ENCODE measurements at regions not wholly inside any gene's neighbourhood (a gene's known extent, or its start where the extent isn't known, plus 50 kb on each side); places are given as distances from the start of the nearest gene placed in this dataset.
"Not testable (repeated sequence)": the region's sequence is repeated elsewhere in the genome, so short reads cannot be mapped to it uniquely, and the experiment has no call there.

GRCh38 chr4:81590596-81590995 is 118.9 kb upstream of the RASGEF1B start:
- Histone ChIP-seq H3K4me3 (no peak overlapping the region), H3K9me3 (replicated peaks in 1 of 3) (no peaks in the 10 kb centered on the region), H3K27me3 (no peaks in the 10 kb centered on the region), H3K27ac (no peak overlapping the region), H3K4me1 (replicated peaks in 1 of 2) (no peaks in the 10 kb centered on the region), H3K36me3 (replicated peaks in 1 of 2) (no peaks in the 10 kb centered on the region)
- TF ChIP-seq CTCF (IDR thresholded peaks at IDR 0.05) (no peak), POLR2A (IDR thresholded peaks at IDR 0.05) (no peak)
- intact Hi-C loops (cut with DNase I): no loop called here
- WGBS, 4 donors: 84 to 93% (median 86%) methylated on average over 1 of the region's 1 CpG
- no peak for DNase-seq

- Histone ChIP-seq H3K4me1 (replicated peaks in 1 of 2) (no peaks in the 10 kb centered on the region), H3K27me3 (no peaks in the 10 kb centered on the region), H3K36me3 (replicated peaks in 1 of 2) (no peaks in the 10 kb centered on the region), H3K9me3 (replicated peaks in 1 of 3) (no peaks in the 10 kb centered on the region), H3K4me3 (no peak overlapping the region), H3K27ac (no peak overlapping the region)
- no peak for TF ChIP-seq POLR2A (IDR thresholded peaks at IDR 0.05)
- TF ChIP-seq CTCF (IDR thresholded peaks at IDR 0.05): no peak
- intact Hi-C loops (cut with DNase I): no loop called here
- WGBS, 4 donors: 83 to 89% (median 87%) methylated on average over 1 of the region's 1 CpG
- no peak for DNase-seq
These were observed 117.6 kb upstream of the RASGEF1B start for GRCh38 chr4:81589262-81589661.

- TF ChIP-seq CTCF (IDR thresholded peaks at IDR 0.05): no peak
- no peak for TF ChIP-seq POLR2A (IDR thresholded peaks at IDR 0.05)
These were observed 115.0 kb upstream of the RASGEF1B start for GRCh38 chr4:81586706-81587105.

GRCh38 chr4:81580994-81581374 is 109.3 kb upstream of the RASGEF1B start:
- WGBS, 4 donors: 81 to 100% (median 87%) methylated on average over 2 to 3 of the region's 3 CpGs
- not testable (repeated sequence) for H3K4me1 ChIP-seq (replicated peaks in 1 of 2)

More at GRCh38 chr4:81586706-81587105, 115.0 kb upstream of the RASGEF1B start:
- 88 to 94% (median 89%) methylated on average over 3 of the region's 3 CpGs for WGBS, 4 donors
- no peaks in the 10 kb centered on the region for H3K4me1 ChIP-seq (replicated peaks in 1 of 2)
- no peaks in the 10 kb centered on the region for H3K27me3 ChIP-seq
- DNase-seq: no peak
- intact Hi-C loops (cut with DNase I): no loop called here
- H3K27ac ChIP-seq: no peak overlapping the region
- H3K4me3 ChIP-seq: no peak overlapping the region
- no peaks in the 10 kb centered on the region for H3K36me3 ChIP-seq (replicated peaks in 1 of 2)
- no peaks in the 10 kb centered on the region for H3K9me3 ChIP-seq (replicated peaks in 1 of 3)

GRCh38 chr4:81580346-81580993 is 108.8 kb upstream of the RASGEF1B start:
- H3K36me3 ChIP-seq (replicated peaks in 1 of 2): no peaks in the 10 kb centered on the region
- 83 to 92% (median 86%) methylated on average over 2 to 26 of the region's 26 CpGs for WGBS, 4 donors
- DNase-seq: no peak
- no peak for TF ChIP-seq CTCF (IDR thresholded peaks at IDR 0.05)
- H3K4me3 ChIP-seq: no peak overlapping the region
- no peaks in the 10 kb centered on the region for H3K9me3 ChIP-seq (replicated peaks in 1 of 3)
- no peak overlapping the region for H3K27ac ChIP-seq
- no peaks in the 10 kb centered on the region for H3K27me3 ChIP-seq
- intact Hi-C loops (cut with DNase I): no loop called here
- H3K4me1 ChIP-seq (replicated peaks in 1 of 2): no peaks in the 10 kb centered on the region

More at GRCh38 chr4:81580994-81581374, 109.3 kb upstream of the RASGEF1B start:
- H3K27me3 ChIP-seq; intact Hi-C loops (cut with DNase I); H3K4me3 ChIP-seq; H3K9me3 ChIP-seq (replicated peaks in 1 of 3); DNase-seq; H3K27ac ChIP-seq; H3K36me3 ChIP-seq (replicated peaks in 1 of 2): not testable (repeated sequence)
